Bronchial epithelial cell (primary cell): ENCODE measurements at regions not wholly inside any gene's neighbourhood (a gene's known extent, or its start where the extent isn't known, plus 50 kb on each side); places are given as distances from the start of the nearest gene placed in this dataset.
A peak's percentile ranks its signal among the peaks of the same experiment; 100 is the strongest.

ENCODE experiments used
- DNase-seq: peaks from one replicate; pipeline ENCODE4 v3.0.0-alpha.2; 2010; ENCODE audit warnings: low read depth
- FAIRE-seq: peaks from 2 replicates; lab custom pipeline; 2011; peaks lifted over from hg19 to GRCh38; lab: Jason Lieb, UNC
- H3K27me3 ChIP-seq: 2 replicates; pipeline ENCODE4 v1.5.1; 2011; ENCODE audit warnings: low read length; ENCODE audit not compliant: control insufficient read depth, insufficient read depth
- H3K36me3 ChIP-seq: 2 replicates; pipeline ENCODE4 v1.5.1; 2011; ENCODE audit warnings: low read length; ENCODE audit not compliant: control insufficient read depth, insufficient read depth
- H3K4me3 ChIP-seq: 2 replicates; pipeline ENCODE4 v1.5.1; 2011; ENCODE audit warnings: mild to moderate bottlenecking, low read depth, low read length, control low read depth
- TF ChIP-seq, protein P1 (sequence below): IDR thresholded peaks from 2 replicates; pipeline ENCODE4 v1.5.1; 2011; ENCODE audit warnings: mild to moderate bottlenecking, moderate library complexity, low read length, control low read depth, inconsistent platforms; ENCODE audit not compliant: insufficient read depth, severe bottlenecking

DNA sequence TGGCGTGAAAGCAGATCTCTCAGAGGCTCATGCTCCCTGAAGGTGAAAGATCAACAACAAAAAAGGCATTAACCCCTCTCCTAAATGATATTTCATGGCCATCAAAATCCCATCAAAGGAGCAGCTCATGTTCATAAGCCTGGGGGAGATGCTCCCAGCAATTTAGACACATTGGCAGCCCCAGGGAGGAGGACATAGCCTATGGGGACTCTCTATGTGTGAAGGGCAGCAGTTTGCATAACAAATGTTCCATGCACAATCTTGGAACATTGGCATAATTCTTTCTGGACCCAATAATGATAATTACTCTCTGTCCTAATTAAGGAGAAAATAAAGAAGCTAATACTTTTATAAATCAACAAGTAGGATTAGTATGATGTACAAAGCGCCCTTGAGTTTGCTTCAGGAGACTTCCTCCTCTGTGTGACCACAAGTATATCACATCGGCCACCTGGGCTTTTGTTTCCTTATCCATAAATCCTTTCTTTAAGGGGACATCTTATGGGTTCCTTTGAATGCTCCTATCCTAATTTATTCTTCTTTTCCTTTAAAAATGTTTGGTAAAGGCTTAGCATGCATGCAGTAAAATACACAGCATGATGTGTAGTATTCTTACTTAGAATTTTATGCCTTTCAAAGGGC, 161.9 kb upstream of the PLEKHG7 start:
- no peak for FAIRE-seq
- Histone ChIP-seq H3K36me3 (no peaks in the 10 kb centered on the region), H3K4me3 (no peak overlapping the region), H3K27me3 (no peaks in the 10 kb centered on the region)
- no peak for DNase-seq
- TF ChIP-seq, protein P1, sequence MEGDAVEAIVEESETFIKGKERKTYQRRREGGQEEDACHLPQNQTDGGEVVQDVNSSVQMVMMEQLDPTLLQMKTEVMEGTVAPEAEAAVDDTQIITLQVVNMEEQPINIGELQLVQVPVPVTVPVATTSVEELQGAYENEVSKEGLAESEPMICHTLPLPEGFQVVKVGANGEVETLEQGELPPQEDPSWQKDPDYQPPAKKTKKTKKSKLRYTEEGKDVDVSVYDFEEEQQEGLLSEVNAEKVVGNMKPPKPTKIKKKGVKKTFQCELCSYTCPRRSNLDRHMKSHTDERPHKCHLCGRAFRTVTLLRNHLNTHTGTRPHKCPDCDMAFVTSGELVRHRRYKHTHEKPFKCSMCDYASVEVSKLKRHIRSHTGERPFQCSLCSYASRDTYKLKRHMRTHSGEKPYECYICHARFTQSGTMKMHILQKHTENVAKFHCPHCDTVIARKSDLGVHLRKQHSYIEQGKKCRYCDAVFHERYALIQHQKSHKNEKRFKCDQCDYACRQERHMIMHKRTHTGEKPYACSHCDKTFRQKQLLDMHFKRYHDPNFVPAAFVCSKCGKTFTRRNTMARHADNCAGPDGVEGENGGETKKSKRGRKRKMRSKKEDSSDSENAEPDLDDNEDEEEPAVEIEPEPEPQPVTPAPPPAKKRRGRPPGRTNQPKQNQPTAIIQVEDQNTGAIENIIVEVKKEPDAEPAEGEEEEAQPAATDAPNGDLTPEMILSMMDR = no peak

DNA sequence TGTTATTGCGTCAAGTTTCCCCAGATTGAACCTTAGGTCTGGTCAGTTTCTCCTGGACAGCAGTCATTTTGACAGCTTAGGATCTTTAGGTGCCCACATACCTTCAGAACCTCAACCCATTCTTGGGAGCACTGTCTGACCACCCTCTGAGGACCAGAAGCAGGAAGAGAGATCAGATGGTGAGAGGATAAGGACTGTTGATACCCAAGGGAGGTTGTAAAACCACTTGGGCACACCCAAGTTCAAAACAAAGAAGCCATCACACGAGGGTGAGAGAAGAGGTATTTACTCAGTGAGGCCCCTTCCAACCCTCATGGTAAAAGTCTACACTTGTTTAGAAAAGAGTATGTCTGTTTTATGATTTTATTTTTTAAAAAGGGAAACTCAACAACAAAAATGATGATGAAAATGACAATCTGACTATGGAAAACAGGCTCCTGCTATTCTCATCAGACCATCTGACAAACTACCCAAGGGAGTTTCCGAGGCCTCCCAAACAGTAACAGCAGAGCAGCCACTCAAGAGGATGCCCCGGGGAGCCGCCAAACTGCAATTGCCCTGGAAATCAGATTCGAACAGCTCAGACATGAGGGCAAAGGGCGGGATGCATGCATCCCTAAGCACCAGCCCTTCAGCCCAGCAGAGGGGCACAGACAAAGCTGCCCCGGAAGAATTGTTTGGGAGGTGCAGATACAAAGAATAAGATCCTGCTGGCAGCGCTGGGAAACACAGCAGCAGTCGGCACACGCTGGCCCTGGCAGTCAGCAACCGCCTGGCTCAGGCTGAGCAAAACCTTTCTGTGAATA, 162.6 kb upstream of the PLEKHG7 start:
- FAIRE-seq = no peak
- TF ChIP-seq, protein P1 = no peak
- Histone ChIP-seq H3K4me3 (no peak overlapping the region), H3K27me3 (no peaks in the 10 kb centered on the region), H3K36me3 (no peaks in the 10 kb centered on the region)
- DNase-seq = no peak

DNA sequence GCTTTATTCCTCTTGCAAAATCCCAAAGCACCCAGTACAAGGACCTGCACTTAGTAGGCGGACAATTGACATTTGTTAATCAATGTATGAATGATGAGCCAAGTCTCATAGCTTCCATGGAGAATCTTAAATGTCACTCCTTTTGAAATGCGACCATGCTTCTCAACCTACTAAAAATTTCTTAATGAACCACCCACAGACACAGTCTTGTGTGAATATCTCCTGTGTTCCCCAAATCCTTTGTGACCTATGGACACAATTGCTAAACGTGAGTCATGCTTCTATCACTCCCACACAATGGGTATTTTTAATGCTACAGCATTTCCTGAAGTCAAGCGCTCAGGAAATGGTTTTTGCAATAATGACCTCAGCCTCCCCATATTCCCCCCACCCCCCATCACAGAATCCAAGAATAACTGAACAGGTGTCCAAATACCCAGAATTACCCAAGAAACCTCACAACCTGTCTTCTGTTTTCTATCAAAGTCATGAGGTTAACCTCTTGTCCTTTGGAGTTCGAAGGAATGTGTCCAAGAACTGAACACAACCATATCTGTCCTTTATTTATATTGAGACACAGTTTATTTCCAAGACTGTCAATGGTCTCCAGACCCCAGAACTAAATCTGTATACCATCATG, 163.6 kb upstream of the PLEKHG7 start:
- Histone ChIP-seq H3K4me3 (no peak overlapping the region), H3K36me3 (no peaks in the 10 kb centered on the region), H3K27me3 (no peaks in the 10 kb centered on the region)
- peak; percentile 96 for DNase-seq
- FAIRE-seq = no peak
- TF ChIP-seq, protein P1 = no peak

DNA sequence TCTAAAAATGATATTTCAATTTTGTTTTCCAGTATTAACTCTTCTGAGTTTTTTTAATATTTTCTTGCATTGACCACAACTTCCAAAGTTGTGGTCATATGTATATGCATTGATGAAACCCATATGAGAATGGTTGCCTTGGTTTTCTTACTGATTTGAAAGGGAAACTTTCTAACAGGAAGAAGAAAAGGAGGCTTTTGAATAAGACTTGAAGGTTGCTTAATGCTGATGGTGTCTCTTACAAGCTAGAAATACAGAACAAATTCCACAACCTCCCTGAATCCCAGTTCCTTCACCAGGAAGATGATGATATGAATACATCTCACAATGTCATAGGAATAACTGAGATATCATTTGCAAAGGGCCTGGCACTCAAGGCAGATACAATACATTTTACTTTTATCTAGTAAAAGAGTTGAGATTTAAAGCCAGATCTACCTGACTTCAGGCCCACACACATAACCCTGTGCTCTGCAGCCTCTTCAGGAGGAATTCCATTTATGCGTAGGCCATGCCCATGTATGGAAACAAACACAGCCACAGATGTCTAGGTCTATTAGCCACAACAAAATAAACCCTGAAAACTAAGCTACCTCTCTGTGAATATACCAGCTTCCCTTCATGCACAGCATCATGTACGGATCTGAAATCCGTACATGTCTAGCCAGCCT, 165.4 kb upstream of the PLEKHG7 start:
- TF ChIP-seq, protein P1 = no peak
- Histone ChIP-seq H3K27me3 (no peaks in the 10 kb centered on the region), H3K4me3 (no peak overlapping the region), H3K36me3 (no peaks in the 10 kb centered on the region)
- no peak for DNase-seq
- FAIRE-seq = no peak

DNA sequence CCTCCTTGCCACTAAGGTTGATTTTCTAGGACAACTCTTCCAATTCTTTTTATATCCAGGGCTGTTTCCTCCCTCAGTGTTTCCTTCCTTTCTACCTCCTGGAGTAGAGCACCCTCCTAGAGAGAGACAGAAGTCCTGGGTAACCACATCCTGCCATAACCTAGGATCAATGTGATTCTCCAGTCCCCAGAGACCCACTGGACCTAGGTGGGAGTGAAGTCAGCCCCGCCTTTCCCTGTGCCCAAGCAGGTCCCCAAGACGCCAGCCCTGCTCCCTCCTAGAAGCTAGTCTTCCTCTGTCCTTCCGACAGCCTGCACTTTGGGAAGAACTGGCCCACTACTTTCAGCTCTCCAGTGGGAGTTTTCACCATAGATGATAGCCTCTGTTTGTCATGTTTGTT, 166.8 kb upstream of the PLEKHG7 start:
- no peaks in the 10 kb centered on the region for H3K36me3 ChIP-seq
- no peak for DNase-seq
- TF ChIP-seq, protein P1 = no peak
- H3K27me3 ChIP-seq = no peaks in the 10 kb centered on the region
- FAIRE-seq = no peak
- H3K4me3 ChIP-seq = no peak overlapping the region
